ENCODE measurements at regions not wholly inside any gene's neighbourhood (a gene's known extent, or its start where the extent isn't known, plus 50 kb on each side); places are given as distances from the start of the nearest gene placed in this dataset.
"Not testable (repeated sequence)": the region's sequence is repeated elsewhere in the genome, so short reads cannot be mapped to it uniquely, and the experiment has no call there.

DNA sequence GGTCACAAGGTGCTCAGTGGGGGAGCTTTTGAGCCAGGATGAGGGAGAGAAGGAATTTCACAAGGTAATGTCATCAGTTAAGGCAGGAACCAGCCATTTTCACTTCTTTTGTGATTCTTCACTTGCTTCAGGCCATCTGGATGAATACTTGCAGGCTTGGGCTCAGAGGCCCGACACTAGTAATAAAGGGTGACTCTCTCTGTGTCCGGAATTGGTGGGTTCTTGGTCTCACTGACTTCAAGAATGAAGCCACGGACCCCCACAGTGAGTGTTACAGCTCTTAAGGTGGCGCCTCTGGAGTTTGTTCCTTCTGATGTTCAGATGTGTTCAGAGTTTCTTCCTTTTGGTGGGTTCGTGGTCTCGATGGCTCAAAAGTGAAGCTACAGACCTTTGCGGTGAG is 131.8 kb upstream of the RXFP2 start:
- not testable (repeated sequence) for DNase-seq (ENCODE audit: low read depth)

DNA sequence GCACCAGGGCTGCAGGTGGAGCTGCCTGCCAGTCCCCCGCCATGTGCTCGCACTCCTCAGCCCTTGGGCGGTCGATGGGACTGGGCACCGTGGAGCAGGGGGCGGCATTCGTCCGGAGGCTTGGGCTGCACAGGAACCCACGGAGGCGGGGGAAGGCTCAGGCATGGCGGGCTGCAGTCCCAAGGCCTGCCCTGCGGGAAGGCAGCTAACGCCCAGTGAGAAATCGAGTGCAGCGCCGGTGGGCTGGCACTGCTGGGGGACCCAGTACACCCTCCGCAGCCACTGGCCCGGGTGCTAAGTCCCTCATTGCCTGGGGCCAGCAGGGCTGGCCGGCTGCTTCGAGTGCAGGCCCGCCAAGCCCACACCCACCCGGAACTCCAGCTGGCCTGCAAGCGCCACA is 130.5 kb upstream of the RXFP2 start:
- not testable (repeated sequence) for DNase-seq (ENCODE audit: low read depth)

DNA sequence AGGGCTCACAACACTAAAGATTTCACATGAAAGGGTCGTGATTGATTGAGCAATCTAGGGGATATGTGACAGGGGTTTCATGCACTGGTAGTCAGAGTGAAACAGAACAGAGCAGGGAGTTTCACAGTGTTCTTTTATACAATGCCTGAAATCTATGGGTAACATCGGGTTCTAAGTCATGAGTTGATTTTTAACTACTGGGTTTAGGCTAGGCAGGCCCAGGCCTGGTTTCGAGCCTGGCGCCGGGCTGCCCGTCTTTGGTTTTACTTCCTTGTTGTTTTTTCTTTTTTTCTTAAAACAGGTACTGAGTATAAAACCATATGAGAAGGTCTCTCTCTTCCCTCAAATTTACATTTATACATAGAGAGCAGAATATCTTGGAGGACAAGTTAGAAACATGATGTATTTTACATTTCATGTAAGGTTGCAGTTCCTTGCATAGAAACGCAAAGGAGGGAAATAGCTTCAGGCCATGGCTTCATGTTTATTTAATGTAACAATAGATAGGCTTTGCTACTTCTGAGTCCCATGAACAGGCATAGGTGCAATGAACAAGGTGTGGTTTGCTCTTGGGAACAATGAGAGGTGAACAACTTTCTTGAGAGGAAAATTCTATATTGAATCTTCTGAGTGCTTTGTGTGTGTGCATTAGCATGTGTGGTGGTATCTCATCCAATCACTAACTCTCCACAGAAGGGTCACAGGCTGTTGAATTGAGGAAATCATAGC is 128.9 kb upstream of the RXFP2 start:
- DNase-seq (ENCODE audit: low read depth) = no peak

DNA sequence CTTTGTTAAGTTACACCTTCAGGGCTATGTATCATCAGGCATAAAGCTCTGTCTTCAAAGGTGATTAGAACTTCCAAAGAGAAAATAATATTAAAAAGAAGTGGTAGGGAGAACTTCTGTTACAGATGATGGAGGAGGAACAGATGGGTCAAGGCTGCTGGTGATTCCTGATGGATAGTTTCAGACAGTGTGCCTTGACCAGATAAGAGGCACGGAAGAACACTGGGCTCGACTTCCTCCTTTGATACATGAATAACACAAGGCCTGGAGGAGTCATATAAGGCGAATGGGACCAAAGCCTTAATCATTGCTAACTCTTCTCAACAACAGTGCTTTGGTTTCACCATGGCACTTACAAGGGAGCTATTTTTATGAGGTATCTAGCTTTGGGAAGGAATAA is 128.1 kb upstream of the RXFP2 start:
- no peak for DNase-seq (ENCODE audit: low read depth)

DNA sequence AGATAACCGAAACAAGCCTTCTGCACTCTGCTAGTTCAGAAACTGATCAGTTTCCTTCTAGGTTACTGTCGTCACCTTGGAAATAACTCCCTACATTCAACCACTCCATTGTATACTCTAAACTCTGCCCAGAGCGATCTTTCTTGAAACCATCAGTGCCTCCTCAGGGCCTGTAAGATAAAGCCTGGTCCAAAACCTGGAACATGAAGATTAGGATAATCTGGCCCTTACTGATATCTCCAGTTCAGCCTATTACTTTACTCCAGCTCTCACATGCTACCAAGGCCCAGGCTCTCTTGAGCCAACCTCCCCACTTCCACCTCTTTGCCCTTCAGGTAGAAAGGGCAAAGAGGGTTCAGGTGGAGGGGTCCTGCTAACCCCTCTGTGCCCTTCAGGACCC is 125.3 kb upstream of the RXFP2 start:
- DNase-seq (ENCODE audit: low read depth) = no peak

DNA sequence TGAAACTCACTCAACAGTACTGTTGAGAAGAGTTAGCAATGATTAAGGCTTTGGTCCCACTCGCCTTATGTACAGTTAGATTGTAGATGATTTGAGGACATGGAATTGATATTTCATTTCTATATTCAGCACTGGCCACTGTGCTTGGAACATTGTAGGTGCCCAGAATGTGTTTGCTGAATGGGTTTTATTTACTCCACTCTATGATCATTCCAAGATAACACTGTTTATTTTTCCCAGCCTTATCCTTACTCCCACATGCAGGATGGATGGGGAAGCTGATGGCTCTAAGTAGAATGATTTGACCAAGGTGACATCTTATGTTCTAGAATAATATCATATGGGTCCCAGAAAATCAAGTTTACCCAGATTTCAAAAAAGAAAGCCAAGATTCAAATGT is 124.6 kb upstream of the RXFP2 start:
- DNase-seq (ENCODE audit: low read depth) = no peak

DNA sequence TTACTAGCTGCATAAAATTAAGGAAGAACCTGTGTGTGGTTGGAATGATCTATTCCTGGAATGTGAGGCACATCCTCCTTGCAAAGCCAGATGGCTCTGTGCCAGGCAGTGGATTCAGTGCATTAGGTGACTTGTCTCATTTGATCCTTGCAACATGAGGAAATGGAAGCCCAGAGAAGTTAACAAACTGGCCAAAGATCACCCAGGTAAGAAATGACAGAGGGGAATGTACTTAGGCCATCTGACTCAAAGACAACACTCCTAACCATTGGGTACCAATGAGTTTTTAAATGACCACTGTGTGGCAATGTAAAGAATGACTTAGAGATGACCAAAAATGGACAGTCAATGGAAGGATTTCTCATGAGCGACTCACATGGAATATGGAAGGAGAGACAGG is 114.2 kb upstream of the RXFP2 start:
- DNase-seq (ENCODE audit: low read depth) = peak; percentile 61

DNA sequence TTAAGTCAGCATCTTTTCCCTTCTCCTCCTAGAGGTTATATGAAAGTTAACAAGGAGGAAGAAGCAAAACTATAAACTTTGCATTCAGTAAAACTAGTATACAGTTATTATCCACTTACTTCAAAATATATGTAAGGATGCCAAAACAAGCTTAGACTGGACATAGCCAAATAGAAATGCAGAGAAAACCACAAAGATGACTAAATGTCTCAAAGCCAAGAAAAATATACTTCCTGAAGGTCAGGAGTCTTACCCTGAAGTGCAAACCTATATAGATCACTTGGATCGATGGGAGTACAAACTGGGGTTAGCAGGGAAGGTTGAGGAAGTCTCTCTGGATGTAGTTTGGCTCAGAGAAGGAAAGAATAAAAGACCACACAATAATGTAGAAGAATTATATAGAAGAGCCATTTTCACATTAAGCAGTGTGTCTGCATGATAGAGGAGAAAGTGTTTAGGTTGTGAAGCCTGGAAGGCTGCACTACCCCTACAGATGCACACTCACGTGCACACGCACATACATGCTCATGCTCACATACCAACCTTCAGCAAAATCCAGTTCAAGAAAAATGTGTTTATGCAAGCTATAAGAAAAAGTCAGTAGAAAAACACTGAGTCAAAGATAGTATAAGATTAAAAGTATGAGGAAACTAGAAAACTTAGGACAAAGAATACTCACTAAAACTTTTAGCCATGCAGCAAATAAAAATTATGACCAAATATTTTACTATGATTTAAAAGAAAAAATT is 112.1 kb upstream of the RXFP2 start:
- DNase-seq (ENCODE audit: low read depth) = peak; percentile 64

DNA sequence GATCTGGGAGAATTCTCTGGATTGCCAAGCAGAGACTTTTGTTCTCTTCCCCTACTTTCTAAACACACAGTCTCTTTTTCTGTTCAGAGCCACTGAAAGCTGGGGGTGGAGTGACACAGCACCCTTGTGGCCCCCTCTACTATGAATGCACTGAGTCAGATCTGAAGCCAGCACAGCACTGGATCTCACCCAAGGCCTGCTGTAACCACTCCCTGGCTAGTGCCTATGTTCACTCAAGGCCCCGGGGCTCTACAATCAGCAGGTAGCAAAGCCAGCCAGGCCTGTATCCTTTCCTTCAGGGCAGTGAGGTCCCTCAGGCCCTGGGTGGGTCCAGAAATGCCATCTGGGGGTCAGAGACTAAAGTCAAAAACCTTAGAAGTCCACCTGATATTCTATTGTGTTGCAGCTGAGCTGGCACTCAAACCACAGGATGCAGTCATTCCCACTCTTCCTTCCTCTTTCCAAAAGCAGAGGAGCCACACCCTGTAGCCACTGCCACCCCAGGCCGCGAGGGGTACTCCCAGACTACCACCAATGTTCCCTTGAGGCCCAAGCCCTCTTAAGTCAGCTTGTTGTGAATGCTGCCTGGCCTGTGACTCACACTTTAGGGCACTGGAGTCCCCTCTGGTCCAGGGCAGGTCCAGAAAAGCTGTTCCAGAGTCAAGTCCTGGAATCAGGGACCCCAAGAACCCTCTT is 110.1 kb upstream of the RXFP2 start:
- peak; percentile 71 for DNase-seq (ENCODE audit: low read depth)

DNA sequence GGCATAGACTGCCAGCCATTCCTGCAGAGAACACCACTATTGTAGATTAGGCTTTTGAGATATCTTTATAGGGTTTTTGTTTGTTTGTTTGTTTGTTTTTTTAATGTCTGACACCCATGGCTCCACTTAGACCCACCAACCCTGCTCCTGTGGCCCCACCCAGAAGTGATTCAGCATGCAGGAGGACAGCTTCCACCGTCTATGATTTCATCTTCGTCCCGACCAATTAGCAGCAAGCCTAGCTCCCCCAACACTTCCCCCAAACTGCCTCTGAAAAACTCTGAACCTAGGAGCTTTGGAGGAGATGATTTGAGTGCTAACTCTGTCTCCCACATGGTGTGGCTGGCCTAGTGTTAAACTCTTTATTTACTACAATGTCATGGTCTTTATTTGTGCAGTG is 108.3 kb upstream of the RXFP2 start:
- peak; percentile 47 for DNase-seq (ENCODE audit: low read depth)

DNA sequence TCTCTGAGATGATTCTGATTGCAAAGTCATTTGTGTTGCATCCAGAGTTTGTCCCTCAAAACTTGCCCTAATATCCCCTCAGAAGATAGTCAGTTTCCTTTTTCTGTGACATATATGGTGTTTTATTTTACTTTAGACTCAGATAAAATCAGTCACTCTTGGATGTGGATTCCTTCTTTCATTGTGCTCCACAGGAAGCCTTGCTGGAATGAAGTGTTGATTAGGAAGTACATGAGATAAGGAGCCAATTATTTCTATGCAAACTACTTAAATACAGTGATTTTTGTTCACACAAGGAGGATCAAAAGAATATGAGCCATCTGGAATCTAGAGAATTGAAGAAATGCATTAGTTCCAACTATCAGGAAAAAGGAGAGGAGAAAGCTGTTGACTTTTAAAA is 107.6 kb upstream of the RXFP2 start:
- no peak for DNase-seq (ENCODE audit: low read depth)

DNA sequence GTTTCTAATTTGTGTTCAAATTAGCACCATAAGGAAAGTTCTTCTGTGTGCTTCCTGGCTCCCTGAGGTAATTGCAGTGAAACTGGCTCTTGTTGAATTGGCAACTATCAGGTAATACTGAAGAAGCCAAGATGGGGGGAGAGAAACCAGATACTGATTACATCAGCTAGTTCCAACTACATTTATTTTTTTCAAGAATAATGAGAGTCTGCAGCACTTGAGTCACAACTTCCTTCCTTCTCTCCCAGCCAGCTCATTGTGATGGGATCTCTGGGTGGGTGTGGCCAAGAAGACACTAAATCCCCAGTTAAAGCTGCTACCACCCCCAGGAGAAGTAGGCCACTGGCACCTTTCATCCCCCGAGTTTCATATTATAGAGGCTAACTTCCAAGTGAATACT is 100.7 kb upstream of the RXFP2 start:
- DNase-seq (ENCODE audit: low read depth) = peak; percentile 94

DNA sequence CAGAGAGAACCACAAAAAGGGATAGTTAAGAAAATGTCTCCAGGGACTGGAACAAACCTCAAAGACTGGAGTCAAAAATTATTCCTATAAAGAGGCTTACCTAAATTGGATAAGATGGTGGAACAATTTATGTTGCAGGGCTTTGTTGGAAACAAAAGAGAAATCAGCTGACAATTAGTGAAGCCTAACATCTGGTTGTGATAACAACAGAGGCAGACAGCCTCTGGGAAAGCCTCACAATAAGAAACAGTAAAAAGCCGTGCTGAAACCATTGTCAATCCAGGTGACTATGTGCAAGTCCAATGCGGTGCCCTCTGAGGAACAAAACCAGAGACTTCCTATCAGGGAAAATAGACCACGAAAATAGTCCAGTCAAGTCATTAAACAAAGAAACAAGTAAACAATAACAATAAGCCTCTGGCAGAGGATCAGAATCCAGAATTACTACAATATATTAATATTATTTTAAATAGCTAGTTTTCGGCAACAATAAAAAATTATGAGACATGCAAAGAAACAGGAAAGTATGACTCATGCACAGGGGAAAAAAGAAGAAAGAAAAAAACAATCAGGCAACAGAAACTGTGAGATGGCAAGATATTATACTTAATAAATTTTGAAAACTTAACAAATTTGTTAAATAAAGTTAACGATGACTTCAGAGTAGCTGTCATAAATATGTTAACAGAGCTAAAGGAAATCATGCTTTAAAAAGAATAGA is 99.7 kb upstream of the RXFP2 start:
- DNase-seq (ENCODE audit: low read depth) = peak; percentile 72

DNA sequence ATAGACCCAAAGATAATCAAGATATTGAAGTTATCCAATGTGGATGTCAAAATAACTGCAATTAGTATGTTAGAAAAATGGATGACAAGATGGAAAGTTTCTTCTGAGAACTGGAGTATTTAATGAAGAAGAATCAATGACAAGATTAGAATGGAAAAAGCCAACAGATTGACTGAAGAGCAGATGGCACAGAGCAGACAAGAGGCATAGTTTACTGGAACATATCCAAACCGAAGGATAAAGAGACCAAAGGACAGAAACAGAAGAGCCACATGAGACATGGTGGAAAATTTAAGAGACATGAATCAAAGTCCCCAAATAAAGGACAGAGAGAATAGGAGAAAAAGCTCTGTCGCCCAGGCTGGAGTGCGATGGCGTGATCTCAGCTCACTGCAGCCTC is 89.6 kb upstream of the RXFP2 start:
- no peak for DNase-seq (ENCODE audit: low read depth)

DNA sequence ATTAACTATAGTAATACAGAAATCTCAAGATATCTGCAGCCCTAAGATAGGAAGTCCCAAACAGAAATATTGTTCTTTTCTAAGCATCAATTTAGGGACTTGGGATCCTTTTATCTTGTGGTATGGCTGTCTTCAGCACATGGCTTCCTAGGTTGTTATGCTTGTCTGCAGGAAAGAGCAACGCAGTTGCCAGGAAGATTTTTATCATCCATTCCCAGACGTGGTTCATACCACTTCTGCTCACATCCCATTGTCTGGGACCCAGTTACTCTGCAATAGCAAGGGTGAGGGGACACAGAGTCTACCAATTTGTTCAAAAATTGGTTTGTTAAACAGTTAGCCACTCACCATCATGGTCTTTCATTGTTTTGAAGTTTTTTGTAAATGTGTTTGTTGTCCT is 85.6 kb upstream of the RXFP2 start:
- no peak for DNase-seq (ENCODE audit: low read depth)

DNA sequence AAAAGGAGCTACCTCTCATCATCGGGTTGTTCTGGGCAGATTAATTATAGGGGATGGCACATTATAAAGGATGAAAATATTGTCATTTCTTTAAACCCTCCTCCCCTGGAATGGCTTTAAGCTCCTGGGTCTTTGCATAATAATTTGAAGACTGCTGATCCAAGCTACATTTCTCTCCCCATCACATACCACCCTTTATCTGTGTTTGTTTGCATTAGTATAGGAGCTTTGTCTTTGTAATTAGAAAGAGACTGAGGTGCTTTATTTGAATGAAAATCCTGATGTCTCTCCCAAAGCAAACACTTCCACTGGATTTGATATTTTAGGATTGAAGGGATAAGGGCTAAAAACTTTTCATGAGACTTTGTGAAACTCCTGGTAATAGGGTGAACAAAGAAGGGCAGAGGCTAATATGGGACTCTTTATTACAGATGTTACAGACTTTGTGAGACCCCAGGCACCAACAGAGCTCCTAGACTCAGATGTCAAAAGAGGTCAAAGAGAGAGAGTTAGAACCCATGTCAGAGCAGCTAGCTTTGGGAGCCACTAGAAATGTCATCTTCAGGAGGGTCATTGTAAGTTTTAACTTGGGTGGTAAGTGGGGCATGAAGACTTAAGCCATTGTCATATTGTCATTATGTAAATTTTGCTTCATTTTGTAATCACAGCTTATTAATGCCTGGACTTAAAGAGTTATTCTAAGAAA is 75.3 kb upstream of the RXFP2 start:
- no peak for DNase-seq (ENCODE audit: low read depth)

DNA sequence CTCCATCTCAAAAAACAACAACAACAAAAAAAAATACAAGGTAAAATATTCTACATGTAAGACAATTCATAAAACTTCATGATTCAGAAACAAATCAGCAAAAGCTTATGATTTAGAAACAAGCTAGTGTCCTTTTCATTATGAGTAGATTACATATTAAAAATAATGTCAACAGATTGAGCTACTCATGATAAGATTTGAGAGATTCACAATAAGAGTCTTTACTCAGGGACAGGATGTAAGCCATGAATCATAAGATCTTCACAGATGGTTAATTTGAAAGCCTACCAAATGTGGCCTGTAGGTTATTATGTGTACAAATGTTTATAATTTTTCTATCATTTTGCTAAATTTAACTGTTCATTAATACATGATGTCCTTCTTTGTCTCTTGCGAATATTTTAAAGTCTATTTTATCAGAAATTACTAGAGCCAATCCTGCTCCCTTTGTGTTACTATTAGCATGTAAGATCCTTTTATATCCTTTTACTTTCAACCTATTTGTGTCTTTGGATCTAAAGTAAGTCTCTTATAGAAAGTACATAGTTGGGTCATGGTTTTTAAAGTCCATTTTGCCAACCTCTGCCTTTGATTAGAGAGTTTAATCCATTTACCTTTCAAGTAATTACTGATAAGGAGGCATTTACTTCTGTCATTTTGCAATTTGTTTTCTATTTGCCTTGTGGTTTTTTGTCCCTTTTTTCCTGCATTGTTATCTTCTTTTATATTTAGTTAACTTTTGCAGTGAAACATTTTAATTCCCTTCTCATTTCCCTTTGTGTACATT is 68.3 kb upstream of the RXFP2 start:
- peak; percentile 50 for DNase-seq (ENCODE audit: low read depth)

DNA sequence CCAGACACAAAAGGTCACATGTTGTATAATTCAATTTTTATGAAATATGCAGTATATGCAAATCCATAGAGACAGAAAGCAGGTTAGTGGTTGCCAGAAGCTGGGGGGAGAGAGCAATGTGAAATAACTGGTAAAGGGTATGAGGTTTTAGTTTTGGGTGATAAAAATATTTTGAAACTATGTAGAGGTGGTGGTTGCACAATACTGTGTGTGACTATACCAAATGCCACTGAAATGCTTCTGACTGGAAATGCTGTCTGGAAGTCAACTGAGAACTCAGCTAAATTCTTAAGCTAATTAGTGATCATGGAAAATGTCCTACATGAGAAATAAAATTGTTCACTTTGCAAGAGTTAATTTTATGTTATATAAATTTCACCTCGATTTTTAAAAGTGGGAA is 65.3 kb upstream of the RXFP2 start:
- no peak for DNase-seq (ENCODE audit: low read depth)

DNA sequence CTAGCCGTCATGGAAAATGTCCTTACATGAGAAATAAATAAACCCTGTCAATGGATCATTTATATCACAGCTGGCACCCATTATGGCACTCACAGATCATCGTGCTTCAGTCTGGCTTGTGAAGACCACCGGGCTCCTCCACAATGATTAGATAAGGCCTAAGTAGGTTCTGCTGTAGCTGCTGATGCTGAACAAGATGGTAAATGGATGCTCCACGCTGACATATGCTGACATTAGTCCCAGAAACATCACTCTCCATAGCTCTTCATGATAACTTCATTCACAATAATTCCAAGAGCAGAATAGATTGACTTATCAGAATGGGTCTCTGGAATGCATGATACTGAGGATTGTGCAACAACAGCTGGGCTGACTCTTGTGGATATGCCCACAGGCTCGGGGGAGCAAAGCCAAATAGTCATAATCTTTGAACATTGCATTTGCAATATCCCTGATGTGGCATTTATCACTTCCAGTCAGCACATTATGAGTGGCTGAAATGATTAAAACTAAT is 63.8 kb upstream of the RXFP2 start:
- peak; percentile 39 for DNase-seq (ENCODE audit: low read depth)

DNA sequence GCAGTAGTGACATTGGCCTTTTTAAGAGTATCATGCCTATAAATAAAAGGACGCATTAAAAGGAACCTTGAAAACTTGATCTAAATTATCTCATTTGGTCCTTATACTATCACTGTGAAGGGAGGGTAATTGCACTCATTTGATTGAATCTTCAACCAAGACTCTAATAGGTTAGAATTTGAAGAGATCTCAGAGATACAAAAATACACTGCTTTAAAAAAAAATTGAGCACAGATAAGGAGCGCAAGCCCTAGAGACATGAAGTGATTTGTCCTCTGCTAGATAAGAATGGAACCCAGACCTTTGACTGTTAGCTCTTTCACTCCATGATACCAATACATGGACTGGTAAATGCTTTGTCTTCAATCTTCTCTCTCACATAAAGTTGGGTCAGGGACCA is 58.2 kb upstream of the RXFP2 start:
- no peak for DNase-seq (ENCODE audit: low read depth)

DNA sequence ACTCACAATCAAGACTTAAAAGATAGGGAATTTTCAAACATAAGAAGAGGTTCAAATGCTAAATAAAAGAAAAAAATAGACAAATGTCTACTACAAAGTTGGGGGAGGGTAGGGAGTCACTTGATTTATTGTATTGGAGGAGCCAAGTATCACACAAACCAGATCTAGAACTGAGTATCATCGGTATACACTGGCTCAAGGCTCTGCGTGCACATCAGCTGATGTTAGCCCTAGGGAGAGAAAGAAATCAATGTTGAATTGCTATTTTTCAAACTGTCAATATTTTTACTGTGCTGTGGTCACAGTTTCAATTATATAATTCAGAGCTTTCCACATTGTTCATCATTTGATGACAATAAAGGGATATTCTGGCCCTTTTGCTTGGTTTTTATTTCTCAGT is 54.9 kb upstream of the RXFP2 start:
- no peak for DNase-seq (ENCODE audit: low read depth)

All from ELR (cell line).